HFF-Myc (cell line): ENCODE measurements at regions not wholly inside any gene's neighbourhood (a gene's known extent, or its start where the extent isn't known, plus 50 kb on each side); places are given as distances from the start of the nearest gene placed in this dataset.

Experiments used
- DNase-seq: peaks from one replicate; pipeline ENCODE4 v3.0.0-alpha.2; 2011; ENCODE audit warnings: low read depth; ENCODE audit errors: extremely low read depth
- H3K4me3 ChIP-seq: replicated peaks from 2 replicates; pipeline ENCODE4 v1.5.1; 2011; ENCODE audit warnings: low read depth, mild to moderate bottlenecking, control low read depth, low read length
- TF ChIP-seq, protein P1 (sequence below): IDR thresholded peaks from 2 replicates; pipeline ENCODE4 v1.5.1; 2012; ENCODE audit warnings: mild to moderate bottlenecking, low read depth, low read length, control low read depth; ENCODE audit errors: missing control alignments

DNA sequence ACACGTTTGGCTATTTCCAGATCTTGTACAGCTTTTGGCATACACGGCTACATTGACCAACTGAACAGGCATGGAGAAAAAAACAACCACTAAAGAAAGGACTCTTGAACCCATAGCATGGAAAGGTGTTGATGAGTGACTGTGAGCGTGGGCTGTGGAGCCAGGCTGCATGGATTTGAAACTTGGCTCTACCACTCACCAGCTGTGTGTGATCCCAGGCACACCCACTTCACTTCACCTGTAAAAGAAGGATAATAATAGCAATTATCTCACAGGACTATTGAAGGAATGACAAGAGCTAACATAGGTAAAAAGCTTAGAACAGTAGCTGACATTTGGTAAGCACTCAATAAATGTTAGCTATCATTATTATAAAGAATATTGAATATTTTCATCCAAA, 301.7 kb upstream of the CPEB2 start:
- H3K4me3 ChIP-seq = no peak overlapping the region
- TF ChIP-seq, protein P1, sequence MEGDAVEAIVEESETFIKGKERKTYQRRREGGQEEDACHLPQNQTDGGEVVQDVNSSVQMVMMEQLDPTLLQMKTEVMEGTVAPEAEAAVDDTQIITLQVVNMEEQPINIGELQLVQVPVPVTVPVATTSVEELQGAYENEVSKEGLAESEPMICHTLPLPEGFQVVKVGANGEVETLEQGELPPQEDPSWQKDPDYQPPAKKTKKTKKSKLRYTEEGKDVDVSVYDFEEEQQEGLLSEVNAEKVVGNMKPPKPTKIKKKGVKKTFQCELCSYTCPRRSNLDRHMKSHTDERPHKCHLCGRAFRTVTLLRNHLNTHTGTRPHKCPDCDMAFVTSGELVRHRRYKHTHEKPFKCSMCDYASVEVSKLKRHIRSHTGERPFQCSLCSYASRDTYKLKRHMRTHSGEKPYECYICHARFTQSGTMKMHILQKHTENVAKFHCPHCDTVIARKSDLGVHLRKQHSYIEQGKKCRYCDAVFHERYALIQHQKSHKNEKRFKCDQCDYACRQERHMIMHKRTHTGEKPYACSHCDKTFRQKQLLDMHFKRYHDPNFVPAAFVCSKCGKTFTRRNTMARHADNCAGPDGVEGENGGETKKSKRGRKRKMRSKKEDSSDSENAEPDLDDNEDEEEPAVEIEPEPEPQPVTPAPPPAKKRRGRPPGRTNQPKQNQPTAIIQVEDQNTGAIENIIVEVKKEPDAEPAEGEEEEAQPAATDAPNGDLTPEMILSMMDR = no peak
- no peak for DNase-seq

DNA sequence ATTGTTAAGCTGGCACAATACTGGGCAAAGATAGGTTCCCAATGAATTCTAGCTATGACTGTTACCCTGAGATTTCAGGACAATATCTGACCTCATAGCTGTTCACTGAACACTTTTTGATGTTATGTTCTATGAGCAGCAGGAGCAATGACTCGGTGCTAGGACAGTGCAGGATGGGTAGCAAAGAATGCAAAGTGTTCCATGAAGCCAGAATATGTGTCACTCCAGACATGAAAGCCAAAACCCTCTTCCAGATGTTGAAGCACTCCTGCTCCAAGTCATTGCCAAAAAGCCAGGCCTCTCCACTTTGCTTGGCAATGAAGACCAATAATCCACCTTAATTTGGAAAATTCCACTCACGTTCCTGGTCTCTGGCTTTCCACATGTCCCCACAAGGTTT, 300.9 kb upstream of the CPEB2 start:
- H3K4me3 ChIP-seq = no peak overlapping the region
- TF ChIP-seq, protein P1 = no peak
- DNase-seq = no peak

DNA sequence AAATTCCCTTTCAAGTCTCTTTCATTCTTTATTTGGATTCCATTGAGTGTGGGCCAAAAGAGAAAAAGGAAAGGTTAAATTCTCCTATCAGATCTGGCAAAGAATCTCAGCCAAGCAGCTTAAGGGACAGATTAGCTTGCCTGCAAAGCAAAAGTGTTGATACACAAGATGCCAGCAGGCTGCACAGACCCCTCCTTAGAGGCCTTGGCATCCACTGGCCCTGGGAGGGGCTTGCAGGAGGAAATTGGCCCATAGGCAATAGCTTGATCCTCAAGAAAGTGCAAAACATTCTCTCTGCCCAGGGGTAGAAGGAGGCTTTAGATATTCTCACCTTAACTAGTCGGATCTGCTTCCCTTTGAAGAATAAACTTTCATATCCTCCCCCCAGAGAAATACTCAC, 300.4 kb upstream of the CPEB2 start:
- TF ChIP-seq, protein P1 = no peak
- H3K4me3 ChIP-seq = no peak overlapping the region

DNA sequence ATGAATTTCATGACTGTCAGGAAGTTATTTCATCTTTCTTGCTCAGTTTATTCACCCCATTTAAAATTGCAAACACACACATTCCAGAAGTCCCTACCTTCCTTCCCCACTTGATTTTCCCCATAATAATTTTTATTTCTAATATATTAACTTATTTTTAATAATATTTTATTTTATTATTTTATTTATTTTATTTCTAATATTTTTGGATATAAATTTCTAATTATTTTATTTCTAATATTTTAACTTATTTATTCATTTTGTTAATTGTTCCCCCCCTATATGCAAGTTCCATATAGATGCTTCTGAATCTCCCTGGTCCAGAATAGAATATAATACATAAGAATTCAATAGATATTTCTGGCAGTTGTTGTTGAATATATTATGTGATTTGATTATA, 293.7 kb upstream of the CPEB2 start:
- no peak for DNase-seq
- TF ChIP-seq, protein P1 = no peak
- no peak overlapping the region for H3K4me3 ChIP-seq

More for the DNA sequence above, 300.4 kb upstream of the CPEB2 start:
- no peak for DNase-seq

DNA sequence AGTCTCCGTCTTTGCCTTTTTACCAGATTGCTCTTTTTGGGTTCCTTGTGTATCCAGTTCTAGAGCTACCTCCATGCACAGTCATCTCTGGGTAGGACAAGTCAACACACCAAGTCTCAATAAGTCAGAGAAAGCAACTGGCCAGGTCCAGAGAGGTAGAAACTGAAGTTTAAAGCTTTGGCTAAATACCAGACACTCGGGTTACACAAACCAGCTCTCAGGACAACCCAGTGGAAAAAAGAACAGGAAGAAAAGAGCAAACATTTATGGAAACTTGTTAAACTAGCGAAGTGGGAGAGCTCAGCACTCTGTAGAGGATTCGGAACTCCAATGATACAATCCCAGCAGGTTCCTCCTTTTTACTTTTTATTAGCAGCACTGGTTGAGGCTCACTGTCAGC, 291.0 kb upstream of the CPEB2 start:
- DNase-seq = no peak
- no peak overlapping the region for H3K4me3 ChIP-seq
- TF ChIP-seq, protein P1 = no peak

DNA sequence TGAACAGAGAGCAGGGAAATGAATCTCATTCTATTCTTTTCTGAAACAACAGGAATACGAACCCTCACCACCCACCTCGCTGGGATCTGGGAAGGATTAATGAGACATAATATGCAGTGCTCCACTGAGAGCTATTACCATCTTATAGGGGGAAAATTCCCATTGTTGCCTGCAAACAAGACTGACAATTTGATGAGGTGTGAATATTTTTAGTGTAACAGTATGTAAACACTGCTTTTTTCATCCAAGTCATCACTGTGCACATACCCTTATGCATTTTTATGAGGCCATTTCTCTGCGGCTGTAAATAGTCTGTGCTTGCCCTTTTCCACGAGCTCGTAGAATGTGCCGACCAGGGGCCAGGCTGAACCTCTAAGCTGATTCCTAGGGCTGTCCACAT, 285.6 kb upstream of the CPEB2 start:
- TF ChIP-seq, protein P1 = no peak
- DNase-seq = no peak
- no peak overlapping the region for H3K4me3 ChIP-seq

DNA sequence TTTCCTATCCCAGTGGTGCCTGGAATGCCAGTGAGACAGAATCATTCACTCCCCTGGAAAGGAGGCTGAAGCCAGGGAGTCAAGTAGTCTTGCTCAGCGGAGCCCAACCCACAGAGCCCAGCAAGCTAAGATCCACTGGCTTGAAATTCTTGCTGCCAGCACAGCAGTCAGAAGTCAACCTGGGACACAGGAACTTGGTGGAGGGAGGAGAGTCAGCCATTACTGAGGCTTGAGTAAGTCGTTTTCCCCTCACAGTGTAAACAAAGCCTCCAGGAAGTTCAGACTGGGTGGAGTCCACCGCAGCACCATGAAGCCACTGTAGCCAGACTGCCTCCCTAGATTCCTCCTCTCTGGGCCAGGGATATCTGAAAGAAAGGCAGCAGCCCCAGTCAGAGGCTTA, 283.2 kb upstream of the CPEB2 start:
- TF ChIP-seq, protein P1 = no peak
- no peak overlapping the region for H3K4me3 ChIP-seq
- no peak for DNase-seq
